Transverse colon (tissue), 4 donors: ENCODE measurements at regions not wholly inside any gene's neighbourhood (a gene's known extent, or its start where the extent isn't known, plus 50 kb on each side); places are given as distances from the start of the nearest gene placed in this dataset.

ENCODE experiments used
- POLR2A ChIP-seq: fragments of 450-650 bp; IDR thresholded peaks from one replicate; pipeline ENCODE4 v1.6.1; 2016; ENCODE audit warnings: antibody characterized with exemption, mild to moderate bottlenecking, moderate library complexity
- POLR2AphosphoS5 ChIP-seq, 3 donors: sonication (generic); formaldehyde crosslinking; IDR thresholded peaks; one replicate each; pipeline ENCODE4 v1.6.1; 2016; ENCODE audit warnings: antibody characterized with exemption in 3 of 3
- TF ChIP-seq, protein P1 (sequence below), 5 experiments: fragments of 200-600 bp in 3 of 5; fragments of 450-650 bp in 2 of 5; sonication (generic) in 3 of 5; IDR thresholded peaks; 1 replicate in 2 of 5; 2 replicates in 3 of 5; pipeline ENCODE4 v1.5.1; 2016 to 2017; ENCODE audit warnings: antibody characterized with exemption in 5 of 5, inconsistent platforms in 3 of 5, mild to moderate bottlenecking in 2 of 5, moderate library complexity in 1 of 5

DNA sequence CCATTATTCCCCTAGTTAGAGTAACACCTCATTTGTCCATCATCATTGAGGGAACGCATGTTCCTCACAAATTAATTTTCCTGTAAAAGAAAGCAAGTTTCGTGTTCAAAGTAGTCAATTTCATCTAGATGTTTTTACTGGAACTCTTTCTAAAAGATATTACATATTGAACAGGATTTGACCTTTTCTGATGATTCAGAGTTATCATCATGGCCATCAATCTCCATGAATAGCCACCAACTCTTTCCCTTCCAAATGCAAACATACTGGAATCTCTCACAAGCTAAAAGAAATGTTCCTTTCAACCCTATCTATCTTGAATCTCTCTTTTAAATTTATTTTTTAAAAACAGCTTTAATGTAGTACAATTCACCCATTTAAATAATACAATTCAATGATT is 263.1 kb upstream of the FAR2 start:
- TF ChIP-seq, protein P1, sequence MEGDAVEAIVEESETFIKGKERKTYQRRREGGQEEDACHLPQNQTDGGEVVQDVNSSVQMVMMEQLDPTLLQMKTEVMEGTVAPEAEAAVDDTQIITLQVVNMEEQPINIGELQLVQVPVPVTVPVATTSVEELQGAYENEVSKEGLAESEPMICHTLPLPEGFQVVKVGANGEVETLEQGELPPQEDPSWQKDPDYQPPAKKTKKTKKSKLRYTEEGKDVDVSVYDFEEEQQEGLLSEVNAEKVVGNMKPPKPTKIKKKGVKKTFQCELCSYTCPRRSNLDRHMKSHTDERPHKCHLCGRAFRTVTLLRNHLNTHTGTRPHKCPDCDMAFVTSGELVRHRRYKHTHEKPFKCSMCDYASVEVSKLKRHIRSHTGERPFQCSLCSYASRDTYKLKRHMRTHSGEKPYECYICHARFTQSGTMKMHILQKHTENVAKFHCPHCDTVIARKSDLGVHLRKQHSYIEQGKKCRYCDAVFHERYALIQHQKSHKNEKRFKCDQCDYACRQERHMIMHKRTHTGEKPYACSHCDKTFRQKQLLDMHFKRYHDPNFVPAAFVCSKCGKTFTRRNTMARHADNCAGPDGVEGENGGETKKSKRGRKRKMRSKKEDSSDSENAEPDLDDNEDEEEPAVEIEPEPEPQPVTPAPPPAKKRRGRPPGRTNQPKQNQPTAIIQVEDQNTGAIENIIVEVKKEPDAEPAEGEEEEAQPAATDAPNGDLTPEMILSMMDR (IDR thresholded peaks at IDR 0.05) = no peak
- TF ChIP-seq POLR2AphosphoS5 (IDR thresholded peaks at IDR 0.05) (no peak), POLR2A (no peak)
